ENCODE measurements at regions not wholly inside any gene's neighbourhood (a gene's known extent, or its start where the extent isn't known, plus 50 kb on each side); places are given as distances from the start of the nearest gene placed in this dataset.

DNA sequence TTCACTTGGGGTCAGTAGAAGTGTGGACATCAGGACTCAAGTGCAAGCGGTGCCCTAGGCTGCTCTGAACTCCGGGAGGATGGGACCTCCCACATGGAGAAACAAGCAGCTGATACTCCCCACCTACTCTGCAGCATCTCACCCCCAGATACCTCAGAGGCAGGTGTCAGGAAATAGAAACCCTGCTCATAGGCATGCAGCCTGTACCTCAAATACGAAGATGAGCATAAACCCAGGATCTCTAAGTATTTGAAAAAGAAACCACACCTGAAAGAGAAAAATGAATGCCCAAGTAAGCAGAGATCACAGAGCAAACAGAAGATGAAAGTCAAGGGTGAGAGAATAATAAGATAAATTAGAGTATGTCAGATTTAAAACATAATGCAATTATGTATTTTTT lies 75.6 kb upstream of the WSCD2 start:
- Histone ChIP-seq H3K4me1 (ENCODE audit: low read depth, poor library complexity, severe bottlenecking) (no peaks in the 10 kb centered on the region), H3K4me3 (IDR thresholded peaks at IDR 0.05; ENCODE audit: insufficient read depth, low read depth, low read length) (no peak overlapping the region), H3K9ac (no peak overlapping the region), H3K36me3 (ENCODE audit: insufficient read depth) (no peaks in the 10 kb centered on the region), H3K4me2 (no peak overlapping the region), H3K27me3 (ENCODE audit: insufficient read depth, low read depth) (no peaks in the 10 kb centered on the region), H3K27ac (no peak overlapping the region), H2AFZ (ENCODE audit: low read depth) (no peak overlapping the region), H4K20me1 (ENCODE audit: insufficient read depth) (no peaks in the 10 kb centered on the region), H3K79me2 (ENCODE audit: insufficient read depth, low read depth) (no peaks in the 10 kb centered on the region)
- TF ChIP-seq, protein P1, sequence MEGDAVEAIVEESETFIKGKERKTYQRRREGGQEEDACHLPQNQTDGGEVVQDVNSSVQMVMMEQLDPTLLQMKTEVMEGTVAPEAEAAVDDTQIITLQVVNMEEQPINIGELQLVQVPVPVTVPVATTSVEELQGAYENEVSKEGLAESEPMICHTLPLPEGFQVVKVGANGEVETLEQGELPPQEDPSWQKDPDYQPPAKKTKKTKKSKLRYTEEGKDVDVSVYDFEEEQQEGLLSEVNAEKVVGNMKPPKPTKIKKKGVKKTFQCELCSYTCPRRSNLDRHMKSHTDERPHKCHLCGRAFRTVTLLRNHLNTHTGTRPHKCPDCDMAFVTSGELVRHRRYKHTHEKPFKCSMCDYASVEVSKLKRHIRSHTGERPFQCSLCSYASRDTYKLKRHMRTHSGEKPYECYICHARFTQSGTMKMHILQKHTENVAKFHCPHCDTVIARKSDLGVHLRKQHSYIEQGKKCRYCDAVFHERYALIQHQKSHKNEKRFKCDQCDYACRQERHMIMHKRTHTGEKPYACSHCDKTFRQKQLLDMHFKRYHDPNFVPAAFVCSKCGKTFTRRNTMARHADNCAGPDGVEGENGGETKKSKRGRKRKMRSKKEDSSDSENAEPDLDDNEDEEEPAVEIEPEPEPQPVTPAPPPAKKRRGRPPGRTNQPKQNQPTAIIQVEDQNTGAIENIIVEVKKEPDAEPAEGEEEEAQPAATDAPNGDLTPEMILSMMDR (conservative IDR thresholded peaks at IDR 0.05; ENCODE audit: low read depth, low read length), result no peak

DNA sequence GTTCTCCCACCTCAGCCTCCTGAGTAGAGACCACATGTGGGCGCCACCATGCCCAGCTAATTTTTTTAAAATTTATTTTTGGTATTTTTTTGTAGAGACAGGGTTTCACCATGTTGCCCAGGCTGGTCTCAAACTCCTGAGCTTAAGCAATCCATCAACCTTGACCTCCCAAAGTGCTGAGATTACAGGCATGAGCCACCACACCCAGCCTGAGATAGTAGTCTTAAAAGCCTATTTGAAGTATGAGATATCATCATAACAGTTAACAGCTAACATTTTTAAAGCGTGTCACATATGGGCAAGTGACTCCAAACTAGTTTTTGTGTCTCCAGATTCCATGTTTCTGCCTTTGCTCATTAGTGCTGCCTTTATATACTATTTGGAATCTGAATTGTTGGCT lies 74.6 kb upstream of the WSCD2 start:
- Histone ChIP-seq H3K4me1 (ENCODE audit: low read depth, poor library complexity, severe bottlenecking) (no peaks in the 10 kb centered on the region), H4K20me1 (ENCODE audit: insufficient read depth) (no peaks in the 10 kb centered on the region), H3K27me3 (ENCODE audit: insufficient read depth, low read depth) (no peaks in the 10 kb centered on the region), H3K27ac (no peak overlapping the region), H3K79me2 (ENCODE audit: insufficient read depth, low read depth) (no peaks in the 10 kb centered on the region), H3K4me3 (IDR thresholded peaks at IDR 0.05; ENCODE audit: insufficient read depth, low read depth, low read length) (no peak overlapping the region), H3K4me2 (no peak overlapping the region), H3K9ac (no peak overlapping the region), H2AFZ (ENCODE audit: low read depth) (no peak overlapping the region), H3K36me3 (ENCODE audit: insufficient read depth) (no peaks in the 10 kb centered on the region)
- TF ChIP-seq, protein P1 (conservative IDR thresholded peaks at IDR 0.05; ENCODE audit: low read depth, low read length), result no peak

DNA sequence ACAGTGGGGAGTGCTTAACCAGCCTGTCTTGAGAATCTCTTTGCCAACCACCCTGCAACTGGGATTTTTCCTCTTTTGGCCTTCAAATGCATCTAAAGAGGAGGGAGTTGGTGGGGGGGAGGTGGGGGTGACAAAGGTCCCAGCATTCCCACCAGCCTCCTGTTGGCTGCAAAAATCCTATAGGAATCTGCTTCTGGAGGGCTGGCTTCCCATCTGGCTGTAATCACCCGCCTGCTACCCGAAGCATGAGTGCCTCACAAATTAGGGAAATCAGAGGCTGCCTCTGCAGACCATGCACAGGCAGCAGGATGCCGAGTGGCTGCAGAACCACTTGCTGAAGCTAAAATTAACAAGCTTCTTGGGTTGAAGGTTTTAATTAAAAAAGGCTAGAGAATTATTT lies 73.9 kb upstream of the WSCD2 start:
- TF ChIP-seq, protein P1 (conservative IDR thresholded peaks at IDR 0.05; ENCODE audit: low read depth, low read length), result no peak
- Histone ChIP-seq H2AFZ (ENCODE audit: low read depth) (no peak overlapping the region), H3K4me1 (ENCODE audit: low read depth, poor library complexity, severe bottlenecking) (no peaks in the 10 kb centered on the region), H3K79me2 (ENCODE audit: insufficient read depth, low read depth) (no peaks in the 10 kb centered on the region), H3K4me3 (IDR thresholded peaks at IDR 0.05; ENCODE audit: insufficient read depth, low read depth, low read length) (no peak overlapping the region), H3K4me2 (no peak overlapping the region), H3K27ac (no peak overlapping the region), H3K27me3 (ENCODE audit: insufficient read depth, low read depth) (no peaks in the 10 kb centered on the region), H3K36me3 (ENCODE audit: insufficient read depth) (no peaks in the 10 kb centered on the region), H4K20me1 (ENCODE audit: insufficient read depth) (no peaks in the 10 kb centered on the region), H3K9ac (no peak overlapping the region)

DNA sequence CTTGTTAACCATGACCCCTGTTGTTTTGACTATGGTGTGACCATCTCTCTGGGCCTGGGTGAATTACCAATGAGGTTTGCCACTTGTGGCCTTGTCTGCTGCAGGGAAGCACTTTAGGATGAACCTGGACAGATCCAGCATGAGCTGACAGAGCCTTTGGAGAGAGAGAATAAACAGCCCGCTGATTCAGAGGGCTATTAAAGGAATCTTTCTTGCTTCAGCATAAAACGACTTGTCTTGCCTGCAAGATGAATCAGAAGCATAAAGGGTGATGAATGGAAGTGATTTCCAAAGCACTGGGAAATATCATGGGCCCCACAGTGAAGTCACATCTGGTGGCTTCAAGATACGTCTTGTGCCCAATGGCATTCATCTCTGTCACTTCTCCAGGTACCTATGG lies 69.0 kb upstream of the WSCD2 start:
- H3K27me3 ChIP-seq (ENCODE audit: insufficient read depth, low read depth), result no peaks in the 10 kb centered on the region
- H3K27ac ChIP-seq, result no peak overlapping the region
- H3K79me2 ChIP-seq (ENCODE audit: insufficient read depth, low read depth), result no peaks in the 10 kb centered on the region
- no peak overlapping the region for H3K4me3 ChIP-seq (IDR thresholded peaks at IDR 0.05; ENCODE audit: insufficient read depth, low read depth, low read length)
- H3K4me2 ChIP-seq, result no peak overlapping the region
- H2AFZ ChIP-seq (ENCODE audit: low read depth), result no peak overlapping the region
- no peaks in the 10 kb centered on the region for H3K36me3 ChIP-seq (ENCODE audit: insufficient read depth)
- no peaks in the 10 kb centered on the region for H3K4me1 ChIP-seq (ENCODE audit: low read depth, poor library complexity, severe bottlenecking)
- H4K20me1 ChIP-seq (ENCODE audit: insufficient read depth), result no peaks in the 10 kb centered on the region
- TF ChIP-seq, protein P1 (conservative IDR thresholded peaks at IDR 0.05; ENCODE audit: low read depth, low read length), result no peak
- no peak overlapping the region for H3K9ac ChIP-seq

DNA sequence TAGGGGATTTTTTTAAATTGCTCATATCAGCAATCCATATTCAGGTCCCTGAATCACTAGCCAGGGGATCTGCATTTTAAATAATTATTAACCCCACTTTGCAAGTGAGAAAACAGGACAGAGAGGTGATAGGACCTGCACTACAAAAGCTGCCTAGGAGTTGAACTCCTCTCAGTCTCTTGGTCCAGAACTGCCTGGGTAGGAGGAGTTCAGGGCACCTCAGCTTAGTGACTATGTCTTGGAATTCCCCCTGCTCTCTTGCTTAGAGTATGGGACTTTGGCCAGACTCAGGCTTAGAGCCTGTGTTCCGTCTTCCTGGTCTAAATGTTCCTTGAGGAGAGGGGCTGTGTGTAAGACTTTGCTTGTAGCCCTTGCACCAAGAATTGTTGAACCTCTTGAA lies 68.2 kb upstream of the WSCD2 start:
- H4K20me1 ChIP-seq (ENCODE audit: insufficient read depth), result no peaks in the 10 kb centered on the region
- H3K27ac ChIP-seq, result no peak overlapping the region
- no peaks in the 10 kb centered on the region for H3K4me1 ChIP-seq (ENCODE audit: low read depth, poor library complexity, severe bottlenecking)
- H2AFZ ChIP-seq (ENCODE audit: low read depth), result no peak overlapping the region
- no peaks in the 10 kb centered on the region for H3K79me2 ChIP-seq (ENCODE audit: insufficient read depth, low read depth)
- H3K36me3 ChIP-seq (ENCODE audit: insufficient read depth), result no peaks in the 10 kb centered on the region
- H3K4me2 ChIP-seq, result no peak overlapping the region
- TF ChIP-seq, protein P1 (conservative IDR thresholded peaks at IDR 0.05; ENCODE audit: low read depth, low read length), result no peak
- no peak overlapping the region for H3K4me3 ChIP-seq (IDR thresholded peaks at IDR 0.05; ENCODE audit: insufficient read depth, low read depth, low read length)
- no peaks in the 10 kb centered on the region for H3K27me3 ChIP-seq (ENCODE audit: insufficient read depth, low read depth)
- no peak overlapping the region for H3K9ac ChIP-seq

Measured in KMS-11 (cell line).